ENCODE measurements at regions not wholly inside any gene's neighbourhood (a gene's known extent, or its start where the extent isn't known, plus 50 kb on each side); places are given as distances from the start of the nearest gene placed in this dataset.

DNA sequence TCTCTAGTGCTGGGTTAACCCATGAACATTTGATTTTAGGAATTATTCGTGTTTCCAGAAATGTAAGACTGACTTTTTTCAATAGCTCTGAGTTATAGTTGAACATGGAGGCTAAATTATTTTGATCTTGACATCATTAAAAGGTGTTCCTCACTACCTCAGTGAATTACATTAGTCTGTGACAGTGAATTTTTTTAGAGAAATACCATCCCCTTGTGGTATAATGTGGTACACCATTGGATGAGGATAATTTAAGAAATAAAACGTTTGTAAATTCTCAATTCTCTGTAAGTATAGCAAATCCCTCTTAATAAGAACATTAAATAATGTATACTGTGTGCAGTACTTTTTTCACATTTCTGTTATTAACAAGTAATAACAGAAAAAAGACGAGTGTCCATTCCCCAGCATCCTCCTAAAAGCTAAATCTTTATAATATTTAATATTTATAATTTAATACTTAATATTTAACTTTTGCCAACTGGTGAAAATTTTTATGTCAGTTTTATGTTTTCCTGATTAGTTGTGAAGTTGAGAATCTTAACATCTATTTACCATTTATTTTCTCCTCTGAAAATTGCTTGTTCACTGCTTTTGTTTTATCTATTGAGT, 70.3 kb upstream of the CWC22 start:
- Mint-ChIP-seq H3K4me1 (no peaks in the 10 kb centered on the region), H3K27me3 (peaks cover 7 to 10% (median 7%) of the 10 kb centered on the region in 3 donors), H3K4me3 (no peak overlapping the region), H3K36me3 (peaks cover 8 to 13% of the 10 kb centered on the region in 2 donors), H3K9me3 (peaks cover 8 to 30% (median 17%) of the 10 kb centered on the region in 7 donors), H3K27ac (no peak overlapping the region)
- no peak for DNase-seq
- ATAC-seq (ENCODE audit: low read depth in 2 of 2) = no peak

DNA sequence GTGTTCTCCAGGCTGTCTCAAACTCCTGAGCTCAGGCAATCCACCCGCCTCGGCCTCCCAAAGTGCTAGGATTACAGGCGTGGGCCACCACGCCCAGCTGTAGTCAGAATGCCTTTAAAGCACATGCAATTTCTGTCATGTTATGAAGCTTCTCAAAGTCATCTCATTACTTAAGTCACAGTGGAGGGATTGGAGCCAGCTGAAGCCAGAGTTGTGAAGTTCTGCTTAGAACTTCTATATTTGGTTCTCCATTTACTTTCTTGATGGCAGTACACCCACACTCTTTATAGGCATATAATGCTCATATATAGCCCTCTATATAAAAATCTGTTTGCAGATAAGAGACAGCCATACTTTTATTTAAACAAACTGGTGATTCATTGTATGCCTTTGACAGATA, 68.8 kb upstream of the CWC22 start:
- no peak for ATAC-seq (ENCODE audit: low read depth in 2 of 2)
- H3K27me3 Mint-ChIP-seq = peaks cover 0 to 7% (median 0%) of the 10 kb centered on the region in 3 donors
- H3K4me3 Mint-ChIP-seq = no peak overlapping the region
- H3K27ac Mint-ChIP-seq = no peak overlapping the region
- no peak for DNase-seq
- no peaks in the 10 kb centered on the region for H3K4me1 Mint-ChIP-seq
- H3K9me3 Mint-ChIP-seq = peaks cover 0 to 19% (median 4%) of the 10 kb centered on the region in 7 donors
- H3K36me3 Mint-ChIP-seq = peaks cover under 1% of the 10 kb centered on the region in 2 donors

- H3K9me3 Mint-ChIP-seq = peaks cover 6 to 30% (median 13%) of the 10 kb centered on the region in 7 donors
These were observed 64.7 kb upstream of the CWC22 start for GRCh38 chr2:180071797-180072196.

GRCh38 chr2:180063494-180064092, 56.5 kb upstream of the CWC22 start:
- no peak for ATAC-seq (ENCODE audit: low read depth in 2 of 2)
- H3K27ac Mint-ChIP-seq = no peak overlapping the region
- DNase-seq = no peak

More at GRCh38 chr2:180071797-180072196, 64.7 kb upstream of the CWC22 start:
- no peak for DNase-seq
- no peaks in the 10 kb centered on the region for H3K36me3 Mint-ChIP-seq
- H3K27me3 Mint-ChIP-seq = no peaks in the 10 kb centered on the region
- no peak overlapping the region for H3K4me3 Mint-ChIP-seq
- no peaks in the 10 kb centered on the region for H3K4me1 Mint-ChIP-seq
- no peak for ATAC-seq (ENCODE audit: low read depth in 2 of 2)
- H3K27ac Mint-ChIP-seq = no peak overlapping the region

GRCh38 chr2:180062178-180062577, 55.1 kb upstream of the CWC22 start:
- H3K27me3 Mint-ChIP-seq = peaks cover 0 to 2% (median 0%) of the 10 kb centered on the region in 3 donors
- peak overlapping the region in 1 of 6 donors; percentile 32 for H3K27ac Mint-ChIP-seq
- no peaks in the 10 kb centered on the region for H3K36me3 Mint-ChIP-seq
- no peaks in the 10 kb centered on the region for H3K9me3 Mint-ChIP-seq
- DNase-seq (no peak), ATAC-seq (ENCODE audit: low read depth in 2 of 2) (no peak)
- H3K4me1 Mint-ChIP-seq = no peaks in the 10 kb centered on the region
- no peak overlapping the region for H3K4me3 Mint-ChIP-seq

More at GRCh38 chr2:180063494-180064092, 56.5 kb upstream of the CWC22 start:
- H3K4me1 Mint-ChIP-seq = no peaks in the 10 kb centered on the region
- H3K9me3 Mint-ChIP-seq = no peaks in the 10 kb centered on the region
- no peaks in the 10 kb centered on the region for H3K27me3 Mint-ChIP-seq
- H3K36me3 Mint-ChIP-seq = no peaks in the 10 kb centered on the region
- no peak overlapping the region for H3K4me3 Mint-ChIP-seq

DNA sequence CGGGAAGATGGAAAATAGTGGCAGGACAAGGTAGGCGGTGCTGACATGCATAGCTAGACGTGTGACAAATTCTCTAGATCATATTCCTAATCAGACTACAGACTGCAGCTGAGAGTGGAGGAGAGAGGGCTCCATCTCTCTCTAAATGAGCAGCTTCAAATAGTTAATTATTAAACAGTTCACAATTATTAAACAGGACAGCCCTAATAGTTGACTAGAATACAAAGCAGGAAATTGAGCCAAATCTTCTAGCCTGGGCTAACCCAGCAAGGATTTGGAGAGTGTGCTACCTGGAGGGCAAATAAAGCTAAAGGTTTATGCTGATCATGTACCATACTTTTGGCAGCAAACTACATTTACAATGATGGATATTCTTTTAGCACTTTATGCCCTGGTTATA, 54.4 kb upstream of the CWC22 start:
- no peaks in the 10 kb centered on the region for H3K36me3 Mint-ChIP-seq
- H3K27me3 Mint-ChIP-seq = peaks cover 0 to 4% (median 0%) of the 10 kb centered on the region in 3 donors
- H3K4me1 Mint-ChIP-seq = no peaks in the 10 kb centered on the region
- DNase-seq (no peak), ATAC-seq (ENCODE audit: low read depth in 2 of 2) (no peak)
- no peak overlapping the region for H3K27ac Mint-ChIP-seq
- H3K4me3 Mint-ChIP-seq = no peak overlapping the region
- H3K9me3 Mint-ChIP-seq = no peaks in the 10 kb centered on the region

DNA sequence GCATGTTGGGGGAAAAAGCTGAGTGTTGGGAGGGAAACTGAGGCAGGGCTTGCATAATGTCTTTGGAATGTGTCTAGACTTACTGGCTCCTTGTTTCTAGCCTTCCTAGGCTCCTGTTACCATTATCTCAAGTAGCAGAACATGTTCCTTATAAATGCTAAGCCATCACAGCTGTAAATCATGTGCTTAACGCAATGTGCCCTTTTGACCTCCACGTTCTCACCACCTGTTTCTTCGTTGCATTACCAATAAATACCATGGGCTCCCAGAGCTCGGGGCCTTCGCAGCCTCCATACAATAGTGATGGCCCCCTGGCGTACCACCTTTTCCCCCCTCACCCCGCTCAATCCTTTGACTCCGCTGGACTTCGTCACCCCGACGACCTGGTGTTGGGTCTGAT, 54.0 kb upstream of the CWC22 start:
- no peak for DNase-seq
- H3K4me3 Mint-ChIP-seq = no peak overlapping the region
- no peak overlapping the region for H3K27ac Mint-ChIP-seq
- ATAC-seq (ENCODE audit: low read depth in 2 of 2) = no peak
- H3K4me1 Mint-ChIP-seq = no peaks in the 10 kb centered on the region
- no peaks in the 10 kb centered on the region for H3K9me3 Mint-ChIP-seq
- H3K27me3 Mint-ChIP-seq = peaks cover 0 to 4% (median 0%) of the 10 kb centered on the region in 3 donors
- H3K36me3 Mint-ChIP-seq = no peaks in the 10 kb centered on the region

GRCh38 chr2:180058993-180059392, 51.9 kb upstream of the CWC22 start:
- ATAC-seq (ENCODE audit: low read depth in 2 of 2) = no peak
- no peak for DNase-seq
- H3K4me3 Mint-ChIP-seq = no peak overlapping the region
- H3K27ac Mint-ChIP-seq = no peak overlapping the region
- H3K9me3 Mint-ChIP-seq = peaks cover 0 to 8% (median 4%) of the 10 kb centered on the region in 7 donors
- no peaks in the 10 kb centered on the region for H3K36me3 Mint-ChIP-seq
- peaks cover 0 to 4% (median 0%) of the 10 kb centered on the region in 3 donors for H3K27me3 Mint-ChIP-seq
- H3K4me1 Mint-ChIP-seq = no peaks in the 10 kb centered on the region

DNA sequence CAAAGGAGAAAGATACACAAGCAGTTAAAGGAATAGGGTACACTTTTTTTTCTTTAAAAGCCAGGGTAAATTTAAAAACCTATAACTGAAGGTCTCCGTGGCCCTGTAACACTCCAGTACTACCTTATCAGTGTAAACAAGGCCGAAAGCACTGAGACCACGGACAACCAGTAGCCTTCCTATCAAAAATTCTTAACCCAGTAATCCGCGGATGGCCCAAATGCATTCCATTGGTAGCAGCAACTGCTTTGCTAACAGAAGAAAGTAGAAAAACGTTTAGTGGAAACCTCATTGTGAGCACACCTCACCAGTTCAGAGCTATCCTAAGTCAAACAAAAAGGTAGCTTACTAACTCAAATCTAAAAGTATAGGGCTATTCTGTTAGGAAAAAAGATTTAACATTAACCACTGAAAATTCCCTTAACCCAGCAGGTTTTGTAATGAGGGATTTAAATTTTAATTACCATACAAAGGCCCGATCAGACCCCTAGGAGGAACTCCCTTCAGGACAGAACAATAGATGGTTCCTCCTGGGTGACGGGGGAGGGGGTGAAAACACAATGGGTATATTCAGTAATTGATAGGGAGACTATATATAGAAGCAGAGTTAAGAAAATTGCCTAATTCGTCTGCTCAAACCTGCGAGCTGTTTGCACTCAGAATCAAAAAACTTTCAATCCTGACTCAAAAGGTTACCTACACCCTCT, 50.8 kb upstream of the CWC22 start:
- ATAC-seq (ENCODE audit: low read depth in 2 of 2) (no peak), DNase-seq (no peak)
- Mint-ChIP-seq H3K4me1 (no peaks in the 10 kb centered on the region), H3K4me3 (no peak overlapping the region), H3K27ac (no peak overlapping the region), H3K36me3 (no peaks in the 10 kb centered on the region), H3K9me3 (peaks cover 0 to 12% (median 4%) of the 10 kb centered on the region in 7 donors), H3K27me3 (peaks cover 0 to 4% (median 0%) of the 10 kb centered on the region in 3 donors)
